GM19468 (cell line): ENCODE measurements at regions not wholly inside any gene's neighbourhood (a gene's known extent, or its start where the extent isn't known, plus 50 kb on each side); places are given as distances from the start of the nearest gene placed in this dataset.
"Not testable (repeated sequence)": the region's sequence is repeated elsewhere in the genome, so short reads cannot be mapped to it uniquely, and the experiment has no call there.

Experiments
- ATAC-seq: cut with Tn5 transposase; IDR thresholded peaks from one replicate; pipeline ENCODE4 v1.9.1; 2021; ENCODE audit warnings: mild to moderate bottlenecking, moderate library complexity, moderate number of reproducible peaks; ENCODE audit not compliant: unreplicated experiment; ENCODE audit errors: extremely low read depth

GRCh38 chr13:107931056-107931455 lies 284.3 kb downstream of the LIG4 start:
- ATAC-seq, result no peak

GRCh38 chr13:107928762-107929161 lies 286.6 kb downstream of the LIG4 start:
- ATAC-seq, result no peak

GRCh38 chr13:107927557-107927956 lies 287.8 kb downstream of the LIG4 start:
- no peak for ATAC-seq

- not testable (repeated sequence) for ATAC-seq
Observed at GRCh38 chr13:107926515-107926914, 288.8 kb downstream of the LIG4 start.

- not testable (repeated sequence) for ATAC-seq
Observed at GRCh38 chr13:107916902-107917301, 298.4 kb downstream of the LIG4 start.

- ATAC-seq, result no peak
Observed at GRCh38 chr13:107912745-107913144, 302.6 kb downstream of the LIG4 start.

GRCh38 chr13:107907065-107907805 lies 308.1 kb downstream of the LIG4 start:
- ATAC-seq, result no peak

- ATAC-seq, result no peak
Observed at GRCh38 chr13:107906131-107906530, 309.2 kb downstream of the LIG4 start.

- no peak for ATAC-seq
Observed at GRCh38 chr13:107901996-107902562, 313.3 kb downstream of the LIG4 start.

GRCh38 chr13:107901230-107901629 lies 314.1 kb downstream of the LIG4 start:
- ATAC-seq, result no peak

GRCh38 chr13:107900775-107901174 lies 314.6 kb downstream of the LIG4 start:
- no peak for ATAC-seq

GRCh38 chr13:107886118-107886517 lies 329.2 kb downstream of the LIG4 start:
- ATAC-seq, result no peak

- ATAC-seq, result no peak
Observed at GRCh38 chr13:107884564-107884963, 330.8 kb downstream of the LIG4 start.

GRCh38 chr13:107883561-107884175 lies 331.7 kb downstream of the LIG4 start:
- ATAC-seq, result no peak

- no peak for ATAC-seq
Observed at GRCh38 chr13:107882708-107883560, 332.4 kb downstream of the LIG4 start.

- ATAC-seq, result no peak
Observed at GRCh38 chr13:107881362-107881761, 334.0 kb downstream of the LIG4 start.

GRCh38 chr13:107874456-107874855 lies 340.9 kb downstream of the LIG4 start:
- ATAC-seq, result no peak

GRCh38 chr13:107873926-107874325 lies 341.4 kb downstream of the LIG4 start:
- no peak for ATAC-seq

- no peak for ATAC-seq
Observed at GRCh38 chr13:107870400-107870799, 344.9 kb downstream of the LIG4 start.
